ENCODE measurements at regions not wholly inside any gene's neighbourhood (a gene's known extent, or its start where the extent isn't known, plus 50 kb on each side); places are given as distances from the start of the nearest gene placed in this dataset.
"Not testable (repeated sequence)": the region's sequence is repeated elsewhere in the genome, so short reads cannot be mapped to it uniquely, and the experiment has no call there.

- H3K4me3 ChIP-seq (ENCODE audit: low read length): no peak overlapping the region
- TF ChIP-seq ZNF274 (IDR thresholded peaks at IDR 0.05; ENCODE audit: low read depth, low read length): no peak
These were observed 474.9 kb downstream of the EIPR1 start for GRCh38 chr2:2902547-2903281.

- peak overlapping the region; percentile 38; the same call in 1 of the 2 replicates for H3K4me3 ChIP-seq (ENCODE audit: low read length)
- no peak for TF ChIP-seq ZNF274 (IDR thresholded peaks at IDR 0.05; ENCODE audit: low read depth, low read length)
These were observed 476.0 kb downstream of the EIPR1 start for GRCh38 chr2:2901384-2902345.

GRCh38 chr2:2899826-2900225, 477.8 kb downstream of the EIPR1 start:
- no peak for TF ChIP-seq ZNF274 (IDR thresholded peaks at IDR 0.05; ENCODE audit: low read depth, low read length)

GRCh38 chr2:2898744-2899143, 478.9 kb downstream of the EIPR1 start:
- TF ChIP-seq ZNF274 (IDR thresholded peaks at IDR 0.05; ENCODE audit: low read depth, low read length): no peak
- H3K4me3 ChIP-seq (ENCODE audit: low read length): no peak overlapping the region

More at GRCh38 chr2:2899826-2900225, 477.8 kb downstream of the EIPR1 start:
- no peak overlapping the region for H3K4me3 ChIP-seq (ENCODE audit: low read length)

GRCh38 chr2:2896643-2897042, 481.0 kb downstream of the EIPR1 start:
- no peak overlapping the region for H3K4me3 ChIP-seq (ENCODE audit: low read length)
- no peak for TF ChIP-seq ZNF274 (IDR thresholded peaks at IDR 0.05; ENCODE audit: low read depth, low read length)

- no peak overlapping the region for H3K4me3 ChIP-seq (ENCODE audit: low read length)
- no peak for TF ChIP-seq ZNF274 (IDR thresholded peaks at IDR 0.05; ENCODE audit: low read depth, low read length)
These were observed 481.6 kb downstream of the EIPR1 start for GRCh38 chr2:2896011-2896410.

- H3K4me3 ChIP-seq (ENCODE audit: low read length): not testable (repeated sequence)
These were observed 483.6 kb downstream of the EIPR1 start for GRCh38 chr2:2894011-2894410.

- no peak for TF ChIP-seq ZNF274 (IDR thresholded peaks at IDR 0.05; ENCODE audit: low read depth, low read length)
- H3K4me3 ChIP-seq (ENCODE audit: low read length): no peak overlapping the region
These were observed 484.7 kb downstream of the EIPR1 start for GRCh38 chr2:2892892-2893291.

GRCh38 chr2:2892378-2892777, 485.2 kb downstream of the EIPR1 start:
- no peak for TF ChIP-seq ZNF274 (IDR thresholded peaks at IDR 0.05; ENCODE audit: low read depth, low read length)
- H3K4me3 ChIP-seq (ENCODE audit: low read length): no peak overlapping the region

- no peak overlapping the region for H3K4me3 ChIP-seq (ENCODE audit: low read length)
- TF ChIP-seq ZNF274 (IDR thresholded peaks at IDR 0.05; ENCODE audit: low read depth, low read length): no peak
These were observed 486.7 kb downstream of the EIPR1 start for GRCh38 chr2:2890901-2891300.

GRCh38 chr2:2890246-2890645, 487.4 kb downstream of the EIPR1 start:
- TF ChIP-seq ZNF274 (IDR thresholded peaks at IDR 0.05; ENCODE audit: low read depth, low read length): no peak

GRCh38 chr2:2889646-2890045, 488.0 kb downstream of the EIPR1 start:
- TF ChIP-seq ZNF274 (IDR thresholded peaks at IDR 0.05; ENCODE audit: low read depth, low read length): no peak
- no peak overlapping the region for H3K4me3 ChIP-seq (ENCODE audit: low read length)

More at GRCh38 chr2:2890246-2890645, 487.4 kb downstream of the EIPR1 start:
- H3K4me3 ChIP-seq (ENCODE audit: low read length): no peak overlapping the region

- H3K4me3 ChIP-seq (ENCODE audit: low read length): no peak overlapping the region
- TF ChIP-seq ZNF274 (IDR thresholded peaks at IDR 0.05; ENCODE audit: low read depth, low read length): no peak
These were observed 488.5 kb downstream of the EIPR1 start for GRCh38 chr2:2889141-2889540.

- TF ChIP-seq ZNF274 (IDR thresholded peaks at IDR 0.05; ENCODE audit: low read depth, low read length): no peak
These were observed 489.7 kb downstream of the EIPR1 start for GRCh38 chr2:2887772-2888387.

More at GRCh38 chr2:2887772-2888387, 489.7 kb downstream of the EIPR1 start:
- no peak overlapping the region for H3K4me3 ChIP-seq (ENCODE audit: low read length)
